K562 (cell line): ENCODE measurements at regions not wholly inside any gene's neighbourhood (a gene's known extent, or its start where the extent isn't known, plus 50 kb on each side); places are given as distances from the start of the nearest gene placed in this dataset.

ENCODE experiments used
- ATAC-seq: fragments of 200-7000 bp; cut with Tn5 transposase; 3 replicates; pipeline ENCODE4 v1.9.1; 2020; ENCODE audit warnings: moderate library complexity
- BruUV-seq: library from RNA; stranded (reverse); fragments of 400-500 nt; replicated peaks from 2 replicates; lab custom pipeline; 2021; lab: Mats Ljungman, UMichigan
- CTCF ChIA-PET: fragments of 300-600 bp; formaldehyde crosslinking; extraction: SDS; loops from one replicate; lab custom pipeline; 2021; ENCODE audit warnings: low intra/inter-chr PET ratio; lab: Yijun Ruan, JAX
- POLR2A ChIA-PET: fragments of 300-600, 350-650 bp; sonication (Branson Sonifier 250); formaldehyde crosslinking; extraction: SDS; loops from one replicate; lab custom pipeline; 2021; ENCODE audit warnings: antibody characterized with exemption, inconsistent platforms; lab: Yijun Ruan, JAX
- DNase-seq, 4 experiments: peaks; one replicate each; pipeline versions ENCODE4 v3.0.0 to v3.0.0-alpha.2; 2011 to 2018; ENCODE audit warnings: low spot score in 3 of 4, mixed read lengths in 3 of 4; ENCODE audit errors: extremely low read depth in 1 of 4
- FAIRE-seq: peaks from 2 replicates; lab custom pipeline; 2011; peaks lifted over from hg19 to GRCh38; lab: Jason Lieb, UNC
- H2AFZ ChIP-seq: 2 replicates; pipeline ENCODE4 v1.6.0; 2011; ENCODE audit warnings: low read depth, low read length, control low read depth, inconsistent platforms
- H3K27ac ChIP-seq: fragments of 200-600 bp; 3 replicates; pipeline ENCODE4 v1.8.0; 2011; ENCODE audit warnings: low read depth, mild to moderate bottlenecking, control low read depth, inconsistent platforms, low read length, moderate library complexity, mixed read lengths; ENCODE audit errors: extremely low read depth
- H3K27me3 ChIP-seq, 2 experiments: fragments of 300-600 bp in 1 of 2; 2 replicates in 1 of 2; 3 replicates in 1 of 2; pipeline versions ENCODE4 v1.6.0 to v1.8.0; 2011; ENCODE audit warnings: inconsistent platforms in 2 of 2, low read length in 2 of 2, mild to moderate bottlenecking in 1 of 2, mixed read lengths in 1 of 2, moderate library complexity in 1 of 2; ENCODE audit not compliant: control insufficient read depth in 2 of 2, insufficient read depth in 2 of 2
- H3K36me3 ChIP-seq: fragments of 300-600 bp; 3 replicates; pipeline ENCODE4 v1.8.0; 2011; ENCODE audit warnings: mild to moderate bottlenecking, low read length, inconsistent platforms; ENCODE audit not compliant: control insufficient read depth, insufficient read depth
- H3K4me1 ChIP-seq, 2 experiments: fragments of 200-600 bp in 1 of 2; replicated peaks in 1 of 2; 2 replicates in 1 of 2; 3 replicates in 1 of 2; pipeline versions ENCODE4 v1.5.1 to v1.8.0; 2011; ENCODE audit warnings: inconsistent platforms in 2 of 2, low read length in 2 of 2, mild to moderate bottlenecking in 1 of 2, mixed read lengths in 1 of 2, moderate library complexity in 1 of 2; ENCODE audit not compliant: control insufficient read depth in 2 of 2, insufficient read depth in 2 of 2
- H3K4me2 ChIP-seq: 2 replicates; pipeline ENCODE4 v1.6.1; 2011; ENCODE audit warnings: low read length, control low read depth, inconsistent platforms, mixed read lengths; ENCODE audit not compliant: insufficient read depth
- H3K4me3 ChIP-seq: fragments of 200-600 bp; sonication (generic), shearing (Covaris generic); 2 replicates; pipeline ENCODE4 v1.5.1; 2016; ENCODE audit warnings: control low read depth, inconsistent platforms
- H3K79me2 ChIP-seq: fragments of 200-600 bp; 3 replicates; pipeline ENCODE4 v1.8.0; 2011; ENCODE audit warnings: low read length, inconsistent platforms; ENCODE audit not compliant: control insufficient read depth, insufficient read depth
- H3K9ac ChIP-seq, 2 experiments: 2 replicates each; pipeline versions ENCODE4 v1.6.0 to v1.6.1; 2011; ENCODE audit warnings: low read depth in 2 of 2, low read length in 2 of 2, control low read depth in 1 of 2, inconsistent platforms in 1 of 2, mild to moderate bottlenecking in 1 of 2, mixed read lengths in 1 of 2; ENCODE audit not compliant: insufficient read depth in 1 of 2
- H3K9me1 ChIP-seq: one replicate; pipeline ENCODE4 v1.6.0; 2011; ENCODE audit warnings: inconsistent platforms, mild to moderate bottlenecking, low read length, moderate library complexity; ENCODE audit not compliant: control insufficient read depth, insufficient read depth
- H3K9me3 ChIP-seq: replicated peaks from 2 replicates; pipeline ENCODE4 v1.5.1; 2011; ENCODE audit warnings: low read depth, low read length, inconsistent platforms; ENCODE audit not compliant: control insufficient read depth, insufficient read depth
- H4K20me1 ChIP-seq: replicated peaks from 2 replicates; pipeline ENCODE4 v1.6.1; 2011; ENCODE audit warnings: low read length, inconsistent platforms, mixed read lengths; ENCODE audit not compliant: control insufficient read depth, insufficient read depth
- BCLAF1 ChIP-seq, 2 experiments: fragments of 450-650 bp in 1 of 2; IDR thresholded peaks; 2 replicates each; pipeline ENCODE4 v1.6.1; 2011 to 2017; ENCODE audit warnings: low read depth in 2 of 2, antibody characterized with exemption in 1 of 2, borderline replicate concordance in 1 of 2, low read length in 1 of 2, mild to moderate bottlenecking in 1 of 2, mixed read lengths in 1 of 2; ENCODE audit not compliant: control insufficient read depth in 1 of 2
- KLF10 ChIP-seq: fragments of 250-450 bp; sonication (Bioruptor Pico); IDR thresholded peaks from 2 replicates; pipeline ENCODE4 v1.6.1; 2021; ENCODE audit warnings: matching md5 sums
- ZBTB17 ChIP-seq: fragments of 450-650 bp; formaldehyde crosslinking; IDR thresholded peaks from 2 replicates; pipeline ENCODE4 v1.4.0; 2020; ENCODE audit warnings: mild to moderate bottlenecking
- ZNF224 ChIP-seq: sonication (generic); formaldehyde crosslinking; IDR thresholded peaks from 2 replicates; pipeline ENCODE4 v1.8.0; 2022; ENCODE audit warnings: mild to moderate bottlenecking, missing genetic modification reagents
- ZNF764 ChIP-seq: fragments of 250-450 bp; sonication (Bioruptor Pico); IDR thresholded peaks from 2 replicates; pipeline ENCODE4 v1.4.0; 2020; ENCODE audit warnings: low read depth, mild to moderate bottlenecking, moderate library complexity
- WGBS: fragments of 100-300 bp; shearing (Covaris generic); methylation state at CpG from one replicate; pipeline ENCODE4 v1.1.6; 2016; ENCODE audit warnings: low coverage, mixed read lengths; ENCODE audit not compliant: insufficient coverage; ENCODE audit errors: missing lambda C conversion rate; 5-methylcytosine and 5-hydroxymethylcytosine counted together
- in situ Hi-C: fragments of 300-500 bp; cut with MboI; formaldehyde crosslinking; loops from 4 replicates; pipeline ENCODE4 v1.15.0; 2018; ENCODE audit warnings: inconsistent platforms, mixed read lengths
- intact Hi-C: fragments of 100-400 bp; cut with micrococcal nuclease; formaldehyde crosslinking; loops from 2 replicates; pipeline ENCODE4 v1.14.2; 2022

GRCh38 chr7:96531331-96531730 lies 178.3 kb downstream of the SEM1 start (continued):
- no peak for TF ChIP-seq BCLAF1 (IDR thresholded peaks at IDR 0.05; ENCODE audit: borderline replicate concordance in 1 of 2, control insufficient read depth in 1 of 2, low read depth in 2 of 2, low read length in 1 of 2)
- TF ChIP-seq ZNF224 (CRISPR knock-in tag): no peak
- no peak for TF ChIP-seq KLF10 (CRISPR knock-in tag)
- no peak for TF ChIP-seq ZBTB17
- TF ChIP-seq, all 486 proteins: peak for 0

GRCh38 chr7:96530786-96531185 lies 178.9 kb downstream of the SEM1 start:
- H3K27me3 ChIP-seq: peaks cover 0 to 10% of the 10 kb centered on the region in 2 experiments; a peak in 4 of 5 replicates

More at GRCh38 chr7:96530786-96531185, 178.9 kb downstream of the SEM1 start:
- DNase-seq (no peak), ATAC-seq (no peak), FAIRE-seq (no peak)
- H3K4me3 ChIP-seq: no peak overlapping the region
- H3K9me3 ChIP-seq: no peaks in the 10 kb centered on the region
- ChIA-PET CTCF (no interaction called here), POLR2A (no interaction called here)
- no peak overlapping the region for H3K9ac ChIP-seq
- intact Hi-C loops: no loop called here
- in situ Hi-C loops: no loop called here
- no peak overlapping the region for H3K27ac ChIP-seq
- H3K36me3 ChIP-seq: no peaks in the 10 kb centered on the region
- no peaks in the 10 kb centered on the region for H3K79me2 ChIP-seq
- no peaks in the 10 kb centered on the region for H3K9me1 ChIP-seq
- H3K4me1 ChIP-seq: no peaks in the 10 kb centered on the region
- H4K20me1 ChIP-seq: no peaks in the 10 kb centered on the region
- no TSS peak for BruUV-seq
- WGBS: 0% methylated on average over 1 of the region's 1 CpG
- H3K4me2 ChIP-seq: no peak overlapping the region
- H2AFZ ChIP-seq: no peak overlapping the region
- TF ChIP-seq ZNF764: no peak
